ENCODE measurements at regions not wholly inside any gene's neighbourhood (a gene's known extent, or its start where the extent isn't known, plus 50 kb on each side); places are given as distances from the start of the nearest gene placed in this dataset. TPM values are rescaled to one million over a fixed set of nuclear protein-coding genes. Genes with fewer than 3 reads are reported as not detected.

Small RNA genes in the stretch of these regions (small RNA-seq; reads per million reads assigned to genes)
- gene AC098614.2 (ENCODE audit: low read depth) (not detected), gene RF00019 (ENCODE audit: low read depth) (not detected)
